Esophagus (tissue), 2 donors: ENCODE measurements at regions not wholly inside any gene's neighbourhood (a gene's known extent, or its start where the extent isn't known, plus 50 kb on each side); places are given as distances from the start of the nearest gene placed in this dataset.

Experiments
- H3K27ac ChIP-seq, 2 donors: one replicate each; pipeline ENCODE4 v1.5.1; 2013; ENCODE audit warnings: low read depth in 2 of 2, mild to moderate bottlenecking in 2 of 2, inconsistent platforms in 1 of 2, low read length in 1 of 2, moderate library complexity in 1 of 2
- H3K27me3 ChIP-seq, 2 donors: one replicate each; pipeline ENCODE4 v1.6.1; 2013; ENCODE audit warnings: low read length in 2 of 2, control low read depth in 1 of 2, mild to moderate bottlenecking in 1 of 2; ENCODE audit not compliant: insufficient read depth in 2 of 2, control insufficient read depth in 1 of 2
- H3K36me3 ChIP-seq, 2 donors: one replicate each; pipeline ENCODE4 v1.6.1; 2013; ENCODE audit warnings: low read length in 1 of 2; ENCODE audit not compliant: control insufficient read depth in 2 of 2, insufficient read depth in 2 of 2
- H3K4me1 ChIP-seq, 2 donors: one replicate each; pipeline ENCODE4 v1.6.1; 2013; ENCODE audit warnings: low read length in 1 of 2; ENCODE audit not compliant: control insufficient read depth in 2 of 2, insufficient read depth in 2 of 2
- H3K4me3 ChIP-seq, 2 donors: one replicate each; pipeline ENCODE4 v1.5.1; 2013; ENCODE audit warnings: low read length in 2 of 2, mild to moderate bottlenecking in 2 of 2, low read depth in 1 of 2, moderate library complexity in 1 of 2
- H3K9me3 ChIP-seq, 2 donors: one replicate each; pipeline ENCODE4 v1.6.1; 2013; ENCODE audit warnings: mild to moderate bottlenecking in 2 of 2, low read depth in 1 of 2, low read length in 1 of 2, moderate library complexity in 1 of 2; ENCODE audit not compliant: control insufficient read depth in 2 of 2, insufficient read depth in 1 of 2
- WGBS, 2 donors: extraction: QIAGEN DNeasy Blood & Tissue Kit; methylation state at CpG; one replicate each; pipeline ENCODE4 v1.1.7; 2013; 5-methylcytosine and 5-hydroxymethylcytosine counted together
- donor health status: healthy with polysubstance abuse.
- donor health status: Bipolar disorder and iron deficiency.

GRCh38 chr2:145625111-145625510, 1105.2 kb upstream of the ZEB2 start:
- WGBS, 2 donors = 88% methylated on average over 1 of the region's 1 CpG
- Histone ChIP-seq H3K27me3 (no peaks in the 10 kb centered on the region), H3K4me3 (no peak overlapping the region), H3K9me3 (no peaks in the 10 kb centered on the region), H3K27ac (no peak overlapping the region), H3K36me3 (no peaks in the 10 kb centered on the region), H3K4me1 (no peaks in the 10 kb centered on the region)

GRCh38 chr2:145623136-145623535, 1103.2 kb upstream of the ZEB2 start:
- no peaks in the 10 kb centered on the region for H3K27me3 ChIP-seq
- H3K4me3 ChIP-seq = no peak overlapping the region
- H3K4me1 ChIP-seq = no peaks in the 10 kb centered on the region
- no peaks in the 10 kb centered on the region for H3K9me3 ChIP-seq
- H3K27ac ChIP-seq = no peak overlapping the region
- no peaks in the 10 kb centered on the region for H3K36me3 ChIP-seq
- 80% methylated on average over 3 of the region's 3 CpGs for WGBS, 2 donors

DNA sequence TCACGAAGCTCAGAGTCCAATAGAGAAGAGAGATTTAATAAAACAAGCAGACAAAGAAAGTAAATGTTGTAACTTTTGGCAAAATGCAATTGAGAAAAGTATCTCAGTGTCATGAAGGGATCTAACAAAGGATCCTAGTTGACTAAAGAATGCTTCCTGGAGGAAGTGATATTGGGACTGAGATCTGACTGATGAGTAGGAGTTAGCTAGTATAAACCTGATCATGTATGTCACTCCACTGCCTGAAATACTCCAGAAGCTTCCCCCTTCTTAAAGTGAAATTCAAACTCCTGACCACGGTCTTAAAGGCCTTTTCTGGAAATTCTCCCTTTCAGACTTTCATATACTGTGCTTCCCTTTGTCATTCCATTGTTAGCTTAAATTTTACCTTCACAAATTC, 1102.4 kb upstream of the ZEB2 start:
- Histone ChIP-seq H3K4me1 (no peaks in the 10 kb centered on the region), H3K27me3 (no peaks in the 10 kb centered on the region), H3K4me3 (no peak overlapping the region), H3K36me3 (no peaks in the 10 kb centered on the region), H3K27ac (no peak overlapping the region), H3K9me3 (no peaks in the 10 kb centered on the region)
- WGBS, 2 donors = 78 to 86% methylated on average over 2 of the region's 2 CpGs

GRCh38 chr2:145617906-145618305, 1098.0 kb upstream of the ZEB2 start:
- Histone ChIP-seq H3K4me3 (no peak overlapping the region), H3K9me3 (no peaks in the 10 kb centered on the region), H3K36me3 (no peaks in the 10 kb centered on the region), H3K4me1 (no peaks in the 10 kb centered on the region), H3K27ac (no peak overlapping the region), H3K27me3 (no peaks in the 10 kb centered on the region)
- 58 to 63% methylated on average over 2 of the region's 2 CpGs for WGBS, 2 donors

- Histone ChIP-seq H3K27ac (no peak overlapping the region), H3K4me1 (no peaks in the 10 kb centered on the region), H3K36me3 (no peaks in the 10 kb centered on the region), H3K27me3 (no peaks in the 10 kb centered on the region), H3K9me3 (no peaks in the 10 kb centered on the region), H3K4me3 (no peak overlapping the region)
- WGBS, 2 donors = 87 to 90% methylated on average over 1 of the region's 1 CpG
Measured at GRCh38 chr2:145617420-145617819, 1097.5 kb upstream of the ZEB2 start.

DNA sequence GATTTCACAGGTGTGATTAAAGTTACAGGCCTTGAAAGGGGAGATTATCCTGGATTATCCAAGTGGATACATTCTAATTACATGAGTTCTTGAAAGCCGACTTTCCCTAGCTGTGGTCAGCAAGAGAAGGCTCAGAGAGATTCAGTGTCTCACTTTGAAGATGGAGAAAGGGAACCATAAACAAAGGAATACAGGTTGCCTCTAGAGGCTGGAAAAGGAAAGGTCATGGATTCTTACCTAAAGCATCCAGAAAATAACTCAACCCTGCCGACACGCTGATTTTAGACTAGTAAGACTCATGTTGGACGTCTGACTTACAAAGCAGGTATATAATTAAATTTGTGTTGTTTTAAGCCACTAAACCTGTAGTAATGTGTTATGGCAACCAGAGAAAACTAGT, 1095.7 kb upstream of the ZEB2 start:
- 84 to 86% methylated on average over 4 of the region's 4 CpGs for WGBS, 2 donors
- Histone ChIP-seq H3K9me3 (no peaks in the 10 kb centered on the region), H3K36me3 (no peaks in the 10 kb centered on the region), H3K27me3 (no peaks in the 10 kb centered on the region), H3K27ac (no peak overlapping the region), H3K4me3 (no peak overlapping the region), H3K4me1 (no peaks in the 10 kb centered on the region)

GRCh38 chr2:145609951-145610350, 1090.0 kb upstream of the ZEB2 start:
- H3K4me3 ChIP-seq = no peak overlapping the region
- 89 to 91% methylated on average over 3 of the region's 3 CpGs for WGBS, 2 donors
- no peaks in the 10 kb centered on the region for H3K27me3 ChIP-seq
- no peak overlapping the region for H3K27ac ChIP-seq
- H3K36me3 ChIP-seq = no peaks in the 10 kb centered on the region
- H3K9me3 ChIP-seq = no peaks in the 10 kb centered on the region
- no peaks in the 10 kb centered on the region for H3K4me1 ChIP-seq

- no peaks in the 10 kb centered on the region for H3K4me1 ChIP-seq
- H3K36me3 ChIP-seq = no peaks in the 10 kb centered on the region
- no peaks in the 10 kb centered on the region for H3K9me3 ChIP-seq
- H3K27ac ChIP-seq = no peak overlapping the region
- 43 to 57% methylated on average over 1 of the region's 1 CpG for WGBS, 2 donors
- no peak overlapping the region for H3K4me3 ChIP-seq
- H3K27me3 ChIP-seq = no peaks in the 10 kb centered on the region
Measured at GRCh38 chr2:145601361-145601925, 1081.5 kb upstream of the ZEB2 start.

DNA sequence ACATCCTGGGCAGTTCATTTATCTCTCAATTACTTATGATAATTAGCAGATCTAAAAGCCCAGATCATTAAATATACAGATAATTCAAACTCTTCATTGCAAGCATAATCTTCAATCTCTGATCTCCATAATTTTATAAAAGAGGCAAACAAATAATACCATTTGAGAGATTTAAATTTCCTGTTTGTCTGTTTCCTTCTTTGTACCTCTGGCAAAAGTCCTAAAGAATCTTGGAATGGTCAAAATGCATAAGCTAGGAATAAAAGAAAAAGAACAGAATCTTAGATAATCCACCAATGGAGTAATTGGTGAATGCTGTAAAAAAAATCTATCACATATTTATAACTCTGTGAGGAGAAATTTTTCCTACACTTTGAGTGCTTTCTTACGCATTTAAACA, 1080.9 kb upstream of the ZEB2 start:
- no peaks in the 10 kb centered on the region for H3K4me1 ChIP-seq
- no peaks in the 10 kb centered on the region for H3K27me3 ChIP-seq
- H3K4me3 ChIP-seq = no peak overlapping the region
- H3K36me3 ChIP-seq = no peaks in the 10 kb centered on the region
- WGBS, 2 donors = 87 to 89% methylated on average over 1 of the region's 1 CpG
- H3K9me3 ChIP-seq = no peaks in the 10 kb centered on the region
- H3K27ac ChIP-seq = no peak overlapping the region

DNA sequence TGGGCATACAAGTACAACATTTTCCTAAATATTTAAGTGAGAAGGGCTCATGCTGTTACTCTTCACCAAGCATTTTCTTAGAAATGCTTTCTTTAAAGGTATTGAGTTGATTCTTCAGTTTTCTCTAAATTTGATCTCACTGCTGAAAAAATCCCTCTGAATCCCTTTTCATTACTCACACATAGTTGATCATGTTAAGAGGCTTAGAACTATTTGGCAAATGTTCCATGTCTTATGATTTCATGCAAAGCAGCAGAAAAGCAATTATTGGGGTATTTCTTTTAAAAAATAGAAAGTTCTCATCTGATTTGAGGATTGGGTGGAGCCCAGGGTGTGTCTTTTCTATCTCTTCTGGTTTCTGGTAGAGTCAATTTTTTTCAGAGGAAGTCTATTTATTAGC, 1079.8 kb upstream of the ZEB2 start:
- Histone ChIP-seq H3K36me3 (no peaks in the 10 kb centered on the region), H3K27me3 (no peaks in the 10 kb centered on the region), H3K4me3 (no peak overlapping the region), H3K4me1 (no peaks in the 10 kb centered on the region), H3K9me3 (no peaks in the 10 kb centered on the region), H3K27ac (no peak overlapping the region)
